GM21737 (cell line): ENCODE measurements at regions not wholly inside any gene's neighbourhood (a gene's known extent, or its start where the extent isn't known, plus 50 kb on each side); places are given as distances from the start of the nearest gene placed in this dataset.
"Not testable (repeated sequence)": the region's sequence is repeated elsewhere in the genome, so short reads cannot be mapped to it uniquely, and the experiment has no call there.

Source experiments
- ATAC-seq: cut with Tn5 transposase; IDR thresholded peaks from one replicate; pipeline ENCODE4 v1.9.1; 2021; ENCODE audit warnings: mild to moderate bottlenecking, moderate library complexity; ENCODE audit not compliant: unreplicated experiment

- ATAC-seq, result no peak
Measured at GRCh38 chr18:70931942-70932814, 643.3 kb downstream of the SOCS6 start.

GRCh38 chr18:70920840-70921374 lies 632.1 kb downstream of the SOCS6 start:
- no peak for ATAC-seq

- ATAC-seq, result no peak
Measured at GRCh38 chr18:70907673-70908072, 618.8 kb downstream of the SOCS6 start.

- no peak for ATAC-seq
Measured at GRCh38 chr18:70892381-70892780, 603.5 kb downstream of the SOCS6 start.

- no peak for ATAC-seq
Measured at GRCh38 chr18:70870292-70870691, 581.4 kb downstream of the SOCS6 start.

- no peak for ATAC-seq
Measured at GRCh38 chr18:70848329-70848728, 559.5 kb downstream of the SOCS6 start.

GRCh38 chr18:70840649-70841048 lies 551.8 kb downstream of the SOCS6 start:
- no peak for ATAC-seq

- ATAC-seq, result no peak
Measured at GRCh38 chr18:70827632-70828031, 538.8 kb downstream of the SOCS6 start.

- no peak for ATAC-seq
Measured at GRCh38 chr18:70826571-70826970, 537.7 kb downstream of the SOCS6 start.

GRCh38 chr18:70822691-70823090 lies 533.8 kb downstream of the SOCS6 start:
- ATAC-seq, result no peak

- ATAC-seq, result no peak
Measured at GRCh38 chr18:70822117-70822516, 533.3 kb downstream of the SOCS6 start.

GRCh38 chr18:70808481-70809056 lies 519.7 kb downstream of the SOCS6 start:
- ATAC-seq, result no peak

GRCh38 chr18:70781860-70782453 lies 493.1 kb downstream of the SOCS6 start:
- peak; percentile 94 for ATAC-seq

GRCh38 chr18:70766254-70766653 lies 477.4 kb downstream of the SOCS6 start:
- not testable (repeated sequence) for ATAC-seq

- ATAC-seq, result no peak
Measured at GRCh38 chr18:70762812-70763211, 474.0 kb downstream of the SOCS6 start.

- no peak for ATAC-seq
Measured at GRCh38 chr18:70758780-70759179, 469.9 kb downstream of the SOCS6 start.

- ATAC-seq, result no peak
Measured at GRCh38 chr18:70754486-70754885, 465.6 kb downstream of the SOCS6 start.

- ATAC-seq, result no peak
Measured at GRCh38 chr18:70732916-70733315, 444.1 kb downstream of the SOCS6 start.

GRCh38 chr18:70732188-70732587 lies 443.3 kb downstream of the SOCS6 start:
- ATAC-seq, result no peak

- ATAC-seq, result no peak
Measured at GRCh38 chr18:70720607-70721006, 431.8 kb downstream of the SOCS6 start.

- no peak for ATAC-seq
Measured at GRCh38 chr18:70709720-70710119, 420.9 kb downstream of the SOCS6 start.

- ATAC-seq, result no peak
Measured at GRCh38 chr18:70709144-70709543, 420.3 kb downstream of the SOCS6 start.
